T-helper 2 cell (primary cell): ENCODE measurements at regions not wholly inside any gene's neighbourhood (a gene's known extent, or its start where the extent isn't known, plus 50 kb on each side); places are given as distances from the start of the nearest gene placed in this dataset.

Source experiments
- DNase-seq, 5 experiments: peaks; one replicate each; pipeline versions ENCODE4 v3.0.0 to v3.0.0-alpha.2; 2012 to 2022

- DNase-seq: no peak
Observed at GRCh38 chr15:100821327-100821726, 58.3 kb upstream of the ALDH1A3 start.

GRCh38 chr15:100824211-100824610 is 55.4 kb upstream of the ALDH1A3 start:
- DNase-seq: no peak

GRCh38 chr15:100829457-100829856 is 50.2 kb upstream of the ALDH1A3 start:
- DNase-seq: no peak
